AG04449 (cell line): ENCODE measurements at regions not wholly inside any gene's neighbourhood (a gene's known extent, or its start where the extent isn't known, plus 50 kb on each side); places are given as distances from the start of the nearest gene placed in this dataset.

Source experiments
- CTCF ChIA-PET: fragments of 350-600 bp; formaldehyde crosslinking; extraction: SDS; loops from one replicate; lab custom pipeline; 2021; ENCODE audit warnings: antibody characterized with exemption; lab: Yijun Ruan, JAX
- POLR2A ChIA-PET: fragments of 400-600, 350-600 bp; formaldehyde crosslinking; extraction: SDS; loops from one replicate; lab custom pipeline; 2020; ENCODE audit warnings: antibody characterized with exemption, inconsistent platforms; lab: Yijun Ruan, JAX
- DNase-seq: peaks from one replicate; pipeline ENCODE4 v3.0.0-alpha.2; 2010; ENCODE audit warnings: low read depth, low spot score
- H3K4me3 ChIP-seq: 2 replicates; pipeline ENCODE4 v1.5.1; 2011; ENCODE audit warnings: low read depth, mild to moderate bottlenecking, control low read depth, low read length
- CTCF ChIP-seq: IDR thresholded peaks from one replicate; pipeline ENCODE4 v1.5.1; 2011; ENCODE audit warnings: mild to moderate bottlenecking, moderate library complexity, low read length, control low read depth, inconsistent platforms; ENCODE audit not compliant: insufficient read depth; ENCODE audit errors: missing control alignments

- no peak for DNase-seq
- H3K4me3 ChIP-seq: no peak overlapping the region
- ChIA-PET CTCF (no interaction called here), POLR2A (no interaction called here)
- TF ChIP-seq CTCF: no peak
These were observed 1076.3 kb upstream of the TENM3 start for GRCh38 chr4:181166742-181167399.

GRCh38 chr4:181168011-181168805 lies 1075.0 kb upstream of the TENM3 start:
- no peak for DNase-seq
- TF ChIP-seq CTCF: no peak
- H3K4me3 ChIP-seq: no peak overlapping the region
- POLR2A ChIA-PET: no interaction called here
- CTCF ChIA-PET: interaction anchor here (1.2 to 1.6 kb wide), 2 partner anchors 21 to 22 kb away, joined by 3 read pairs; no protein-coding TSS in a partner anchor

GRCh38 chr4:181173046-181173445 lies 1070.2 kb upstream of the TENM3 start:
- TF ChIP-seq CTCF: no peak
- POLR2A ChIA-PET: no interaction called here

GRCh38 chr4:181176306-181176705 lies 1066.9 kb upstream of the TENM3 start:
- DNase-seq: no peak
- POLR2A ChIA-PET: no interaction called here
- CTCF ChIA-PET: no interaction called here
- TF ChIP-seq CTCF: no peak
- no peak overlapping the region for H3K4me3 ChIP-seq

More at GRCh38 chr4:181173046-181173445, 1070.2 kb upstream of the TENM3 start:
- no peak for DNase-seq
- H3K4me3 ChIP-seq: no peak overlapping the region
- CTCF ChIA-PET: no interaction called here

GRCh38 chr4:181181331-181181730 lies 1061.9 kb upstream of the TENM3 start:
- ChIA-PET POLR2A (no interaction called here), CTCF (no interaction called here)
- TF ChIP-seq CTCF: no peak
- no peak for DNase-seq
- H3K4me3 ChIP-seq: no peak overlapping the region

- CTCF ChIA-PET: no interaction called here
- POLR2A ChIA-PET: no interaction called here
- no peak for TF ChIP-seq CTCF
- no peak overlapping the region for H3K4me3 ChIP-seq
- no peak for DNase-seq
These were observed 1053.5 kb upstream of the TENM3 start for GRCh38 chr4:181189751-181190150.
